ENCODE measurements at regions not wholly inside any gene's neighbourhood (a gene's known extent, or its start where the extent isn't known, plus 50 kb on each side); places are given as distances from the start of the nearest gene placed in this dataset.

DNA sequence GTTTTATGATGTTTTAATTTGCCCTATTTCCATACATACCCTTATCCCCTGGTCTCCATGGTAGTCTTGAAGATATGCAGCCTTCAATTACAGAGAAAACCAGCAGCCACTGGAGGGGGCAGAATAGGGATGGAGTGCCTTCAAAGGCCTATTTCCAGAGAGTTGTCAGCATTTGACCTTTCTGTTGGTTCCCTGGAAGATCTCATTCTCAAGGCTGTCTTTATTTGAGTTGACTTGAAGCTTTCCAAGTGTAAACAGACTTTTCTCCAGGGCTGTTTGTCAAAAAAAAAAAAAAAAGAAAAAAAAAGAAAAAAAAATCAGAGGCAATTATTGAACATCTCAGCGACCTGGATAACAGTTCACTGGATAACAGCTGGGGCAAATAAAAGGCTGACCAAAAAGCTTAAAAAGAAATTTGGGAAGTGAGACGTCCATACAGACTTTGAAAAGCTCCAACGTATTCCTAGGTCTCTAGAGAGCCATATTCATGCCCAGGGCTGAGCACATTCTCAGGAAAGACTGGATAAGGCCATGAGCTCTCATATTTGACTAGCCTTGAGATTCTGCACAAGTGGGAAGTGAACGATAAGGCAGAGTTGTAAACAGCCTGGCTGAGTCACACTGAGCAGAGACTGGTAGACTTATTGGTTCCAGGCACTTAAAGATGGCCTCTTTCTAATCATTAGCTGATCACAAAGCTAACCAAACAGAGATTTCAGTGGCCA, 126.6 kb downstream of the VAPA start:
- Histone ChIP-seq H3K27ac (peak overlapping the region; percentile 21 to 56), H3K4me1 (peaks cover 0 to 2% of the 10 kb centered on the region in 2 donors), H3K36me3 (no peaks in the 10 kb centered on the region), H3K27me3 (no peaks in the 10 kb centered on the region), H3K4me3 (no peak overlapping the region), H3K9me3 (peaks cover 10 to 26% of the 10 kb centered on the region in 2 donors)
- intact Hi-C loops (cut with DNase I; ENCODE audit: low total_unique reads): no loop called here
- no peak for DNase-seq (ENCODE audit: low spot score in 2 of 2)
- TF ChIP-seq POLR2AphosphoS5 (IDR thresholded peaks at IDR 0.05) (peak in 1 of 3 donors; percentile 7), POLR2A (IDR thresholded peaks at IDR 0.05) (no peak)
- TF ChIP-seq, protein P1, sequence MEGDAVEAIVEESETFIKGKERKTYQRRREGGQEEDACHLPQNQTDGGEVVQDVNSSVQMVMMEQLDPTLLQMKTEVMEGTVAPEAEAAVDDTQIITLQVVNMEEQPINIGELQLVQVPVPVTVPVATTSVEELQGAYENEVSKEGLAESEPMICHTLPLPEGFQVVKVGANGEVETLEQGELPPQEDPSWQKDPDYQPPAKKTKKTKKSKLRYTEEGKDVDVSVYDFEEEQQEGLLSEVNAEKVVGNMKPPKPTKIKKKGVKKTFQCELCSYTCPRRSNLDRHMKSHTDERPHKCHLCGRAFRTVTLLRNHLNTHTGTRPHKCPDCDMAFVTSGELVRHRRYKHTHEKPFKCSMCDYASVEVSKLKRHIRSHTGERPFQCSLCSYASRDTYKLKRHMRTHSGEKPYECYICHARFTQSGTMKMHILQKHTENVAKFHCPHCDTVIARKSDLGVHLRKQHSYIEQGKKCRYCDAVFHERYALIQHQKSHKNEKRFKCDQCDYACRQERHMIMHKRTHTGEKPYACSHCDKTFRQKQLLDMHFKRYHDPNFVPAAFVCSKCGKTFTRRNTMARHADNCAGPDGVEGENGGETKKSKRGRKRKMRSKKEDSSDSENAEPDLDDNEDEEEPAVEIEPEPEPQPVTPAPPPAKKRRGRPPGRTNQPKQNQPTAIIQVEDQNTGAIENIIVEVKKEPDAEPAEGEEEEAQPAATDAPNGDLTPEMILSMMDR (IDR thresholded peaks at IDR 0.05): no peak

DNA sequence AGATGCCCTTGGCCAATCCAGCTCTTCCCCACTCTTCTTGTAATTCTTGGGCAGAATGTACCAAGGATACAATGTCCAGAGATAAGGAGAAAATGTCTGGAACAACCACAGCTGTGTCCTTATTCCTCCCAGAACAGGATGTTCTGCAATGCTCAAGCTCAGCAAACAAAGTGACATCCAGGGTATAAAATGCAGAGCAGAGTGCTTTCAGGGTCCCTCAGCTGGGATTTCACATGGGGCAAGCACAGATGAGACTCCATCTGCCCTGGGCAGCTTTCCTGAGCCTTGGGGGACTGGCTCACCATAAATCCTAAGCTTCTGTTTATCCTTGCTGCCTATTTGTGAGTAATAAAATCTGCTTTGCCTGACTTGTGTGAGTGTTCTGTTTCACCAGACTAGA, 127.4 kb downstream of the VAPA start:
- peak overlapping the region; percentile 21 to 56 for H3K27ac ChIP-seq
- H3K4me1 ChIP-seq: no peaks in the 10 kb centered on the region
- no peaks in the 10 kb centered on the region for H3K27me3 ChIP-seq
- DNase-seq (ENCODE audit: low spot score in 2 of 2): no peak
- intact Hi-C loops (cut with DNase I; ENCODE audit: low total_unique reads): no loop called here
- H3K36me3 ChIP-seq: no peaks in the 10 kb centered on the region
- TF ChIP-seq POLR2AphosphoS5 (IDR thresholded peaks at IDR 0.05) (peak; percentile 47 to 91 (median 62)), POLR2A (IDR thresholded peaks at IDR 0.05) (no peak)
- TF ChIP-seq, protein P1 (IDR thresholded peaks at IDR 0.05): no peak
- H3K9me3 ChIP-seq: peaks cover 10 to 26% of the 10 kb centered on the region in 2 donors
- no peak overlapping the region for H3K4me3 ChIP-seq

GRCh38 chr18:10042492-10042891, 128.7 kb downstream of the VAPA start:
- no peak for DNase-seq (ENCODE audit: low spot score in 2 of 2)
- Histone ChIP-seq H3K4me1 (no peaks in the 10 kb centered on the region), H3K9me3 (peaks cover 10 to 26% of the 10 kb centered on the region in 2 donors), H3K27me3 (no peaks in the 10 kb centered on the region), H3K36me3 (no peaks in the 10 kb centered on the region), H3K4me3 (no peak overlapping the region), H3K27ac (no peak overlapping the region)
- intact Hi-C loops (cut with DNase I; ENCODE audit: low total_unique reads): no loop called here
- TF ChIP-seq POLR2A (IDR thresholded peaks at IDR 0.05) (no peak), POLR2AphosphoS5 (IDR thresholded peaks at IDR 0.05) (no peak)
- TF ChIP-seq, protein P1 (IDR thresholded peaks at IDR 0.05): no peak

GRCh38 chr18:10044054-10044453, 130.2 kb downstream of the VAPA start:
- H3K9me3 ChIP-seq: peaks cover 10 to 26% of the 10 kb centered on the region in 2 donors
- H3K27ac ChIP-seq: no peak overlapping the region
- TF ChIP-seq POLR2AphosphoS5 (IDR thresholded peaks at IDR 0.05) (no peak), POLR2A (IDR thresholded peaks at IDR 0.05) (no peak)
- TF ChIP-seq, protein P1 (IDR thresholded peaks at IDR 0.05): no peak
- H3K27me3 ChIP-seq: no peaks in the 10 kb centered on the region
- H3K4me1 ChIP-seq: no peaks in the 10 kb centered on the region
- H3K4me3 ChIP-seq: no peak overlapping the region
- intact Hi-C loops (cut with DNase I; ENCODE audit: low total_unique reads): no loop called here
- no peak for DNase-seq (ENCODE audit: low spot score in 2 of 2)
- H3K36me3 ChIP-seq: no peaks in the 10 kb centered on the region

GRCh38 chr18:10045296-10045891, 131.6 kb downstream of the VAPA start:
- H3K36me3 ChIP-seq: no peaks in the 10 kb centered on the region
- no peaks in the 10 kb centered on the region for H3K27me3 ChIP-seq
- H3K4me3 ChIP-seq: no peak overlapping the region
- intact Hi-C loops (cut with DNase I; ENCODE audit: low total_unique reads): no loop called here
- peak overlapping the region; percentile 59 to 64 for H3K27ac ChIP-seq
- H3K4me1 ChIP-seq: no peaks in the 10 kb centered on the region
- DNase-seq (ENCODE audit: low spot score in 2 of 2): peak in 1 of 2 donors; percentile 43
- no peak for TF ChIP-seq POLR2A (IDR thresholded peaks at IDR 0.05)
- TF ChIP-seq, protein P1 (IDR thresholded peaks at IDR 0.05): no peak
- no peak for TF ChIP-seq POLR2AphosphoS5 (IDR thresholded peaks at IDR 0.05)
- peaks cover 10 to 26% of the 10 kb centered on the region in 2 donors for H3K9me3 ChIP-seq

All from breast epithelium (tissue), 4 donors.